H1 (cell line): ENCODE measurements at regions not wholly inside any gene's neighbourhood (a gene's known extent, or its start where the extent isn't known, plus 50 kb on each side); places are given as distances from the start of the nearest gene placed in this dataset.

ENCODE experiments used
- BACH1 ChIP-seq: IDR thresholded peaks from 2 replicates; pipeline ENCODE4 v1.6.1; 2012; ENCODE audit warnings: low read length, improper control_type of control experiment
- BRCA1 ChIP-seq: IDR thresholded peaks from 2 replicates; pipeline ENCODE4 v1.6.1; 2012; ENCODE audit warnings: low read depth, low read length, improper control_type of control experiment
- KDM1A ChIP-seq: fragments of 200-600, 300-600 bp; sonication (generic); IDR thresholded peaks from 2 replicates; pipeline ENCODE4 v1.7.1; 2016; ENCODE audit warnings: mild to moderate bottlenecking, low read length, borderline replicate concordance
- POLR2AphosphoS5 ChIP-seq: IDR thresholded peaks from 2 replicates; pipeline ENCODE4 v1.6.1; 2011; ENCODE audit warnings: low read depth, low read length
- TF ChIP-seq, protein P1 (sequence below), 3 experiments: IDR thresholded peaks; 1 replicate in 2 of 3; 2 replicates in 1 of 3; pipeline versions ENCODE4 v1.5.1 to v1.6.1; 2011; ENCODE audit warnings: low read length in 3 of 3, mild to moderate bottlenecking in 3 of 3, inconsistent platforms in 2 of 3, low read depth in 1 of 3, moderate library complexity in 1 of 3; ENCODE audit not compliant: insufficient read depth in 1 of 3; ENCODE audit errors: control extremely low read depth in 1 of 3

DNA sequence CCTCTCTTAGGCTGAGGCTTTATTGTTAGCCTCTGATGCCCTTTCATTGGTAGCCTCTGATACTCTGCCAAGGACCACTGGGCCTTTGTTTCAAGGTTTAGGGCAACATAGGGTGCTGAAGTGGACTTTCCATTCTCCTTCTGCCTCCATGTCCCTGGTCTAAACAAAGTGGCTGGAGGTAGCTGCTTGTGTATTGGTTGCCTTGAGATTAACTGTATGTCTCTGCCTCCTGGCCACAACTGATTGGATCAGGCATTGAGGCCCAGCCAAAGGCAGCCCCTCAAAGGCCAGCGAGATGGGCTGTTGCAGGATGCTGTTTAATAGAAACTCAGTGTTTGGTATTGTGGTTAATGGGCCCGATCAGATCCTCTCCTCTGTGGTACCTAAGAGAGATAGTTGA, 77.9 kb upstream of the PRR23C start:
- TF ChIP-seq KDM1A = no peak
- TF ChIP-seq, protein P1, sequence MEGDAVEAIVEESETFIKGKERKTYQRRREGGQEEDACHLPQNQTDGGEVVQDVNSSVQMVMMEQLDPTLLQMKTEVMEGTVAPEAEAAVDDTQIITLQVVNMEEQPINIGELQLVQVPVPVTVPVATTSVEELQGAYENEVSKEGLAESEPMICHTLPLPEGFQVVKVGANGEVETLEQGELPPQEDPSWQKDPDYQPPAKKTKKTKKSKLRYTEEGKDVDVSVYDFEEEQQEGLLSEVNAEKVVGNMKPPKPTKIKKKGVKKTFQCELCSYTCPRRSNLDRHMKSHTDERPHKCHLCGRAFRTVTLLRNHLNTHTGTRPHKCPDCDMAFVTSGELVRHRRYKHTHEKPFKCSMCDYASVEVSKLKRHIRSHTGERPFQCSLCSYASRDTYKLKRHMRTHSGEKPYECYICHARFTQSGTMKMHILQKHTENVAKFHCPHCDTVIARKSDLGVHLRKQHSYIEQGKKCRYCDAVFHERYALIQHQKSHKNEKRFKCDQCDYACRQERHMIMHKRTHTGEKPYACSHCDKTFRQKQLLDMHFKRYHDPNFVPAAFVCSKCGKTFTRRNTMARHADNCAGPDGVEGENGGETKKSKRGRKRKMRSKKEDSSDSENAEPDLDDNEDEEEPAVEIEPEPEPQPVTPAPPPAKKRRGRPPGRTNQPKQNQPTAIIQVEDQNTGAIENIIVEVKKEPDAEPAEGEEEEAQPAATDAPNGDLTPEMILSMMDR (IDR thresholded peaks at IDR 0.05; ENCODE audit: control extremely low read depth in 1 of 3, insufficient read depth in 1 of 3, low read depth in 1 of 3, low read length in 3 of 3) = no peak
- TF ChIP-seq POLR2AphosphoS5 = no peak
- no peak for TF ChIP-seq BRCA1
- no peak for TF ChIP-seq BACH1
